SK-N-SH treated with all-trans-retinoic acid at 6 μM for 48 hours (cell line): ENCODE measurements at regions not wholly inside any gene's neighbourhood (a gene's known extent, or its start where the extent isn't known, plus 50 kb on each side); places are given as distances from the start of the nearest gene placed in this dataset.

Experiments
- ATAC-seq: fragments of 200-7000 bp; cut with Tn5 transposase; 3 replicates; pipeline ENCODE4 v1.9.1; 2020; ENCODE audit warnings: mild to moderate bottlenecking, moderate library complexity
- BACH2 ChIP-seq: fragments of 250-450 bp; sonication (Bioruptor Pico); IDR thresholded peaks from 2 replicates; pipeline ENCODE4 v1.9.0; 2021; ENCODE audit warnings: mild to moderate bottlenecking, borderline replicate concordance
- CREB5 ChIP-seq: fragments of 250-450 bp; sonication (Bioruptor Pico); IDR thresholded peaks from 2 replicates; pipeline ENCODE4 v1.5.1; 2020; ENCODE audit warnings: low read depth, mild to moderate bottlenecking, moderate library complexity
- CSDC2 ChIP-seq: fragments of 250-450 bp; sonication (Bioruptor Pico); IDR thresholded peaks from 2 replicates; pipeline ENCODE4 v1.5.0; 2020; ENCODE audit warnings: mild to moderate bottlenecking, moderate library complexity
- CSRNP3 ChIP-seq: fragments of 250-450 bp; sonication (Bioruptor Pico); IDR thresholded peaks from 2 replicates; pipeline ENCODE4 v1.5.1; 2021; ENCODE audit warnings: mild to moderate bottlenecking, moderate library complexity
- GLIS3 ChIP-seq: fragments of 250-450 bp; sonication (Bioruptor Pico); IDR thresholded peaks from 2 replicates; pipeline ENCODE4 v1.5.0; 2020; ENCODE audit warnings: mild to moderate bottlenecking, moderate library complexity
- ISL1 ChIP-seq: fragments of 250-450 bp; sonication (Bioruptor Pico); IDR thresholded peaks from 2 replicates; pipeline ENCODE4 v2.1.2; 2022; ENCODE audit warnings: mild to moderate bottlenecking, moderate library complexity
- OSR1 ChIP-seq: fragments of 250-450 bp; sonication (Bioruptor Pico); IDR thresholded peaks from 2 replicates; pipeline ENCODE4 v1.8.0; 2022; ENCODE audit warnings: moderate library complexity, mild to moderate bottlenecking, inconsistent platforms
- PATZ1 ChIP-seq: fragments of 250-450 bp; sonication (Bioruptor Pico); IDR thresholded peaks from 2 replicates; pipeline ENCODE4 v1.8.0; 2020; ENCODE audit warnings: mild to moderate bottlenecking, moderate library complexity, borderline replicate concordance
- POU6F1 ChIP-seq: fragments of 250-450 bp; sonication (Bioruptor Pico); IDR thresholded peaks from 2 replicates; pipeline ENCODE4 v1.8.0; 2021; ENCODE audit warnings: low read depth, mild to moderate bottlenecking, moderate library complexity, borderline replicate concordance
- PPARA ChIP-seq: fragments of 250-450 bp; sonication (Bioruptor Pico); IDR thresholded peaks from 2 replicates; pipeline ENCODE4 v1.5.0; 2020; ENCODE audit warnings: mild to moderate bottlenecking, borderline replicate concordance
- RARB ChIP-seq: fragments of 250-450 bp; sonication (Bioruptor Pico); IDR thresholded peaks from 2 replicates; pipeline ENCODE4 v1.8.0; 2021; ENCODE audit warnings: mild to moderate bottlenecking, moderate library complexity
- SNAI2 ChIP-seq: fragments of 250-450 bp; sonication (Bioruptor Pico); IDR thresholded peaks from 2 replicates; pipeline ENCODE4 v1.5.0; 2020; ENCODE audit warnings: mild to moderate bottlenecking, moderate library complexity
- TCF4 ChIP-seq: fragments of 250-450 bp; sonication (Bioruptor Pico); IDR thresholded peaks from 2 replicates; pipeline ENCODE4 v1.8.0; 2021; ENCODE audit warnings: mild to moderate bottlenecking, moderate library complexity, borderline replicate concordance
- TSHZ2 ChIP-seq: fragments of 250-450 bp; sonication (Bioruptor Pico); IDR thresholded peaks from 2 replicates; pipeline ENCODE4 v1.5.0; 2020; ENCODE audit warnings: mild to moderate bottlenecking, moderate library complexity
- ZC3H10 ChIP-seq: fragments of 250-450 bp; sonication (Bioruptor Pico); IDR thresholded peaks from 2 replicates; pipeline ENCODE4 v1.5.1; 2021; ENCODE audit warnings: mild to moderate bottlenecking, moderate library complexity
- ZFP3 ChIP-seq: fragments of 250-450 bp; sonication (Bioruptor Pico); IDR thresholded peaks from 2 replicates; pipeline ENCODE4 v1.5.0; 2020; ENCODE audit warnings: mild to moderate bottlenecking, moderate library complexity
- ZFP30 ChIP-seq: fragments of 450-650 bp; formaldehyde crosslinking; IDR thresholded peaks from 2 replicates; pipeline ENCODE4 v1.5.0; 2022; ENCODE audit warnings: mild to moderate bottlenecking, moderate library complexity
- ZNF565 ChIP-seq: fragments of 450-650 bp; formaldehyde crosslinking; conservative IDR thresholded peaks from 2 replicates; pipeline ENCODE4 v1.5.0; 2020; ENCODE audit warnings: low read depth, mild to moderate bottlenecking, moderate library complexity
- ZNF70 ChIP-seq: fragments of 450-650 bp; formaldehyde crosslinking; IDR thresholded peaks from 2 replicates; pipeline ENCODE4 v1.5.0; 2020; ENCODE audit warnings: mild to moderate bottlenecking, moderate library complexity
- ZNF8 ChIP-seq: fragments of 450-650 bp; formaldehyde crosslinking; IDR thresholded peaks from 2 replicates; pipeline ENCODE4 v1.5.0; 2020; ENCODE audit warnings: mild to moderate bottlenecking, moderate library complexity

- TF ChIP-seq POU6F1: no peak
- ATAC-seq: no peak
These were observed 427.1 kb downstream of the DTWD2 start for GRCh38 chr5:118561235-118561634.

- TF ChIP-seq ZFP30 (CRISPR knock-in tag): no peak
- TF ChIP-seq ISL1 (CRISPR knock-in tag): no peak
- no peak for TF ChIP-seq CSDC2 (CRISPR knock-in tag)
- no peak for TF ChIP-seq PATZ1 (CRISPR knock-in tag)
- TF ChIP-seq RARB (CRISPR knock-in tag): no peak
- TF ChIP-seq SNAI2 (CRISPR knock-in tag): no peak
- TF ChIP-seq BACH2 (CRISPR knock-in tag): no peak
- TF ChIP-seq TCF4: no peak
- no peak for TF ChIP-seq PPARA
- no peak for TF ChIP-seq TSHZ2 (CRISPR knock-in tag)
- no peak for TF ChIP-seq POU6F1
- no peak for TF ChIP-seq ZNF565
- no peak for TF ChIP-seq OSR1
- no peak for TF ChIP-seq ZNF8 (CRISPR knock-in tag)
- TF ChIP-seq CSRNP3 (CRISPR knock-in tag): no peak
- TF ChIP-seq GLIS3 (CRISPR knock-in tag): no peak
These were observed 429.5 kb downstream of the DTWD2 start for GRCh38 chr5:118558871-118559270.

GRCh38 chr5:118557251-118557661, 431.1 kb downstream of the DTWD2 start:
- TF ChIP-seq CREB5 (CRISPR knock-in tag) (no peak), SNAI2 (CRISPR knock-in tag) (no peak), ZNF70 (CRISPR knock-in tag) (no peak)
- no peak for ATAC-seq

More at GRCh38 chr5:118558871-118559270, 429.5 kb downstream of the DTWD2 start:
- ATAC-seq: no peak

GRCh38 chr5:118556792-118557191, 431.6 kb downstream of the DTWD2 start:
- TF ChIP-seq ZFP30 (CRISPR knock-in tag) (no peak), RARB (CRISPR knock-in tag) (no peak), ZFP3 (CRISPR knock-in tag) (no peak), ZNF8 (CRISPR knock-in tag) (no peak), CREB5 (CRISPR knock-in tag) (no peak), ZC3H10 (CRISPR knock-in tag) (no peak), GLIS3 (CRISPR knock-in tag) (no peak), TCF4 (no peak)
- ATAC-seq: no peak
